ENCODE measurements at regions not wholly inside any gene's neighbourhood (a gene's known extent, or its start where the extent isn't known, plus 50 kb on each side); places are given as distances from the start of the nearest gene placed in this dataset.

DNA sequence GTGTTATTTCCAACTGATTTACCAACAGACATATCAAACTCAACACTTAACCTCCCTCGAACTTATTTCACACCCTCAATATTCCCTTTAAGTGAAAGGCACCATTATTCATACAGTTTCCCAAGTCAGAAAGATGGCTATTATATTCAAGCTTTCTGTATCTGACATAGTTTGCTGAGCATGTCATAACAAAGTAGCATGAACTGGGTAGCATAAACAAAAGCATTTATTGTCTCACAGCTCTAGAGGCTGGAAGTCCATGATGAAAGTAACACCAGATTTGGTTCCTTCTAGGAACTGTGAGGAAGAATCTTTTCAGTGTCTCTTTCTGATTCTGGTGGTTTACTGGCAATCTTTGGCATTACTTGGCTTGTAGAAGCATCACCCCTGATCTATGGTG is 1388.6 kb downstream of the TECRL start:
- DNase-seq: no peak

DNA sequence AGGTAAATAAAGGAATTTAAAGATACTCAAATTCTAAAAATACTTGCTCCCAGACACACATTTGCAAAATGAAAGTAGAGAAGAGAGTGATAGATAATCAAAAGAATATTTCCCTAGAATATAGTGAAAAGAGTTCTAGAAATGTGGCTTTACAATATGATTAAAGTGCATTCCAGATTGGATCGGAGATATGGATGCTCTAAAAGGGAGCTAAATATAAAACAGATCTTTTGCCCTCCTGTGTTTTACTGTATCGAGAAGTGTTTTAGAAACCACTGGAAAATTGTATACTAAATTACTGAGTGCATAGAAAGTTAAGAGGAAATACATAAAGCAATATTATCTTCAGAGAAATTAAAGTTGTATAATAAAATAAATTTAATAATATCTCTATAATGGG is 1392.0 kb downstream of the TECRL start:
- no peak for DNase-seq

DNA sequence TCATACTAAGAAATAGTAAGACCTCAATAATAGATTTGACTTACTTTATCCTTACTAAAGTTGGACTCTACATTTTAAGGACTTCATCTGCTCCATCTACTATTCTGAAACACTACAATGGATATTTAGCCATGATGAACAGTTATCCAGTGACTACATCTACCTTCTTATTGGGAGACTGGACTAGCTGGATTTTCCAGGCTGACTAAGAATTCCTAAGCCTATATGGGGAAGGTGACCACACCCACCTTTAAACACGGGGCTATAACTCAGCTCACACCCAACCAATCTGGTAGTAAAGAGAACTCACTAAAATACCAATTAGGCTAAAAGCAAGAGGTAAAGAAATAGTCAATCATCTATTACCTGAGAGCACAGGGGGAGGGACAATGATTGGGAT is 1438.4 kb downstream of the TECRL start:
- DNase-seq: no peak

DNA sequence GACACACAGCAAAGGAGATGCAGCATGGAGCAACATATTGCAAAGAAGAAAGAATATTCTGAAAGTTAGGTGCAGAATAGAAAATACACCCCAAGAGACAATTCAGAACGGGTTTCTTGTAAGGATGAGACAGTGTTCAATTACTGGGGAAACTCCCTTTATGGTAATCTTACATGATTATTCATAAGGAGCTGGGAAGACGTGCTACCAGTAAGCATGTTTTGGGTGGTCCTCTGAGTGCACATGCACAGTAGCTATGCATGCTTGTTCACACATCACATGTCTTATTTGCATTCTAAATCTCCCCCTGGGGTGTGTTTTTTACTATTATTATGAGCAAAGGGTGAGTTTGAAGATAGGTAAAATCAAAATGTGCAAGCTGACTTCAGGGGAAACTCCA is 1448.8 kb downstream of the TECRL start:
- DNase-seq: no peak

DNA sequence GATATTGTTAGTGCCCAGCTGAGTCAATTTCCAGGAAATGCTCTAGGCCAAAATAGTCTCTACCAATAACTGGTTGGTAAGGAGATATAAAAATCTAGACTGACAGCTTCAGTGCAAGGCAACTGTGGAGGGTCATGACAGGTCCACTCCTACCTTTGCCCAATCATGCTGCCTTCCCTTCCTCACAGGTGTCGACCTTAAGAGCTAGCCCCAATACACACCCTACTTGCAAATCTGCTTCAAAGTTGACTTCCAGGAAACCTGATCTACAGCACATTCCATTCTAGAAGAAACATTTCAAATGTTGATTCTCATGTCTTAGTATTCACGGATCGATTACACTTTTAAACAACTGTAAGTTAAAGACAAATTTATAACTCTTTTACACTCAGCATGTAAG is 1455.5 kb downstream of the TECRL start:
- no peak for DNase-seq

DNA sequence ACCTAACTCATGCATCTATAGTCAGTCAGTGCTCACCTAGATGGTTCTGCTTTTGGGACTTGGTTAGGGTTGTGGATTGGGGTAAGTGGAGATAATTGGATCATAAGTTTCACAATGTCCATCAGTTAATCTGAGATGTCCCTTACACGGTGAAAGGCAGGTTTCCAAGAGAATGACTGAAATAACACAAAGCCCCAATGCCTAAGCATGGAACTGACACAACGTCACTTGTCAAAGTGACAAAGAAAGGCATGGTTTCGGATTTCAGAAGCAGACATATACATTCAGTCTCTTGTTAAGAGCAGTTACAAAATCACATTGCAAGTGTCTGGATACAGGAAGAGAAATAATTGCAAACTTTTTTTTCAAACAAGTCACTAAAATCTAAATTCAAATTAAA is 1456.9 kb downstream of the TECRL start:
- DNase-seq: no peak

DNA sequence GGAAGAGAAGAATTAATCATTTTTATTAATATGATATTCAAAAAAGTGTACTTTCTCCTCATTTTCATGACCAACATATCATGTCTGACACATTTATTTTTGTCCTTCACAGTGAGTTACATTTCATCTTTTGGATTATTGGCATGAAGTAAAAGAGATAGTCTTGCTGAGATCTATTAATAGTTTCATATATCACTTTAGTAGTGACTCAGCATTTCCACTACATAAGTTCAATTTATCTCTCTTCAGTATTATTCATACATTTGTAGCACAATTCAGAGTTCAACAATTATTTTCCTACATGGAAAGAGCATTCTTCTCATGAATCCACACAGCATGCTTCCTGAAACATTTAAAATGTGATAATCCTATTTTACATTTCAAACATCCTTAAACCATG is 1461.1 kb downstream of the TECRL start:
- no peak for DNase-seq

DNA sequence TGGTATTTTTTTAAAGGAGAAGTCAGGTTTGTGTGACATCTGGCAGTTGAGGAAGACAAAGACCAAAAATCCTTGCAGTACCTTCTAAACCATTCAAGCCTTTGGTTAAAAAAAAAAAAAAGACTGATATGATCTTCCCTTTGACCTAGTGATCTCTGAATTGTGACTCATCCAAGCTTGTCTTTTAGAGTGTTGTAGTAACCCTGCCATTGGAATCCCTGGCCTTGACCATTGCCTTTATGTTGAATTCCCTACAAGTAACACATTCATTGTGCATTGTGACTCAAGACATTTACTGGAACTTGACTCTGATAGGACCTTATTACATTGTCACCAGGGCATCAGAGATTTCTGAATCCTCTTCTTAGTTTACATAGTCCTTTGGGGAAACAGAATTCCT is 1469.0 kb downstream of the TECRL start:
- no peak for DNase-seq

DNA sequence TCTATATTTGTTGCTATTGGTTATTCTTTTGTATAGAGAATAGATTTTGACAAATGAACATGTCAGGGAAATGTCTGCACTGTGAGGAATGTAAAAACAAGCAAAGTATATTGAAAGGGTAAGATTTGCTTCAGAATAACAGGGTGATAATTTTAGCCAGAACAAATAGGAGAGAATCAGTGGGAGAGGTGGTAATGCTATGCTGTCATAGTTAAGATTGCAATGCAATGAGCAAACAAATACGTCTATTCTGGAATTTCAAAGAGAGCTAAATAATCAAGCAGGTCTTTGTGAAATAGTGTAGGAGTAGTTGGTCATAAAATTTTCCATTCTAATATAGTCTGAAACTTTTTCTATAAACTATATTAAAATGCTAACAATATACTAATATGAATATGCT is 1478.4 kb downstream of the TECRL start:
- no peak for DNase-seq

DNA sequence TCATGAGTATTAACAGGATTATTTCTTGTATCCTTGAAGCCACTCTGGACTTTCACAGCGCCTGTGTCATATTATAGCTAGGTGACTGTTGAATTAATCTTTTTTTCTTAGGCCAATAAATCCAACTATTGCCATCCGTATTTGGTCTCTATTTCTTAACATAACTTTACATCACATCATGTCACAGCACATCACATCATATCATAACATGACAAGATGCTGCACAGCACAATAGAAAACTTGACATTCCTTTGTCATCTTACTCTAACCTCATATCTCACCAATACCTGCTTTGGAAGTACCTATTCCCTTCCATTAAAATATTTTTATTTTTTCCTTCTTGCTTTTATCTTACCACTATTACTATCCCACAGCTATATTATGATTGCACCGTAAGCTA is 1480.8 kb downstream of the TECRL start:
- DNase-seq: no peak

DNA sequence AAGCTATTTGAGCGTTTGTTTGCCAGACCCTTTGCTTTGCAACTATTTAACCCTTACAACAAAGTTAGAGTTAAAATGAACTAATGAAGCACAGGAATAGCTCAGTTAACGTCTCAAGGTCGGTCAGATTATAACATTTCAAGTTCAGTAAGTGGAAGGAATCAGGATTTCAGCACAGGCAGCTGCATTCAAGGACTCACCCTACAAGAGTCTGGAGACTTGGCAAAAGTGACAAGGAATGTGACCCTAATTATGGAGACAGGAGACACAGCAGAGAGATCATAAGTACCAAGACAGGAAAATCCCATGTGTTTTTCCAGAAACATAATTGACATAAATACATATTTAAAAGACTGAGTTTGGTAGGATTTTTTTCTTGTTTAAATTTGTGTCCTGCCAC is 1481.7 kb downstream of the TECRL start:
- no peak for DNase-seq

DNA sequence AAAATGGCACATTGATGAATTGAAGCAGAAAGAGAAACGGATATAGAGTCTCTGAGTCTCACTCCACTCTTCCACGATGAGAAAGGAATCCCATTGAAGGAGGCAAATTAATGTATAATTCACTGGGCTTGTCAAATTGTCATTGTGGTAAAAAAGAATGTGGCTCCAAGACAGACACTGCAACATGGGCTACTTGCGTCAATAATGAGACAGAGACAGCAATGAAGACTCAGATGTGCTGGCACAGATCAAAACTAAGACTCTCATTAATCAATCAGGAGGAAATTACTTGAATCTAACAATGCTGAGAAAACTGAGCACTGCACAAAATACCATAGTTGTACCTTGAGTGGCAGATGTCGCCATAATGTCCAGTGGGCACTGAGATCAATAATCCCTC is 1485.5 kb downstream of the TECRL start:
- DNase-seq: no peak

DNA sequence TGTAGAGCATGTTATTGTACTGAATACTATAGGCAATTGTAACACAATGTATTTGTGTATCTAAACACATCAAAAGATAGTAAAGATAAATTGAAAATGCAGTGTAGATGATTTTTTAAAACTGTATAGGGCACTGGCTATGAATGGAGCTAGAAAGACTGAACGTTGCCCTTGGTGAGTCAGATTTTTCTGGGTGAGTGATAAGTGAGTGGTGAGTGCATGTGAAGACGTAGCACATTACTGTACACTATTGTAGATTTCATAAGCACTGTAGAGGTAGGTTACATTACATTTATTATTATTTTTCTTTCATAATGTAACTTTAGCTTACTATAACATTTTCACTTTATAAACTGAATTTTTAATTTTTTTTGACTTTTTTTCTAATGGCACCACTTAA is 1491.6 kb downstream of the TECRL start:
- DNase-seq: no peak

DNA sequence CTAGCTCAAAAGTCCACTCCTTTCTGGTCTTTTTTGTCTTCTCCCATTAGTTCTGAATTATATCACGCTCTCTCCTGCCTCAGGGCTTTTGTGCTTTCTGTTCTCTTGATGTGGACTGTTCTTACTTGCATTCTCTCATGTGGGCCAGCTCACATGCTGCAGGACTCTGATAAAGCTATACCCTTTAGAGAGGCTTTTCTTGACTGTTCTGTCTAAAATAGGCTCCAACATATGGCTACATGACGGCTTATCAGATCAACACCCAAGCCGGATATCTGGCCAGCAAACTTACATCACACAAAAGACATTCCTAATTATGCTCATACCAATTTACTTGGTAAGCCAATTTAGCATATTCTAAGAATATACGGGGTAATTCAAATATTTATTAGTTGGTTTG is 1494.5 kb downstream of the TECRL start:
- no peak for DNase-seq

DNA sequence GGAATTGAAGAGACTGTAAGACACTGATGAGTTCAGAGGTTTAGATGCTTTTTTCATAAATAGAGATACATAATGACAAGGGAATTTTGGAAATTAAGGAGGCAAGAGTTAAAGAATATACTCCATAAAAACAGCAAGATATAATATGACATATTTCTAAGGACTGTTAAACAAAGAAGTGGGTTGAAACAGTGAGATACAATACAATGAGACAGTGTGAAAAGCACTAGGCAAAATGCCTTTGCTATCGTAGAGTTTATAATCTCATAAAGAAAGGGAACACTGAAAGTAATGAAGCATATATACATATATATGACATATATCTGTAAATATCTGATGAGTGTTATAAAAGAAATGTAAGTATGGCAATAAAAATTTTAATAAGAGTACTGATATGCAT is 1496.2 kb downstream of the TECRL start:
- no peak for DNase-seq

DNA sequence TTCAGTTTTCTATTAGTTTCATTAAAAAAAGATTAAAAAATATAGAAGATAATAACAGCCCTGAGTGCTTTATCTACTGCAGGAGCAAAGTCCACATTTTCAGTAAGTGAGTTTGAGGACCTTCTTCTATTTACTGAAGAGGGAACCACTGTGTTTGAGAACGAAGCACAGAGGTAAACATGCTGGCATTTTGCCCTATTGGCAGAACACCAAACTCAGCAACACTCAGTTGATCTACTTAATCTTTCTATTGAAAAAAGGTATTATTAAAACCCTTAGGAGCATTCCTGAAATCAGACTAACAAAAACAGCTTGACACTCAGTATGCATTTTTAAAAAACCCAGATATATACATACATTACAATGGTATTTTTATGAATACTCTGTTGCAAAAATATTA is 1496.7 kb downstream of the TECRL start:
- DNase-seq: peak; percentile 56

DNA sequence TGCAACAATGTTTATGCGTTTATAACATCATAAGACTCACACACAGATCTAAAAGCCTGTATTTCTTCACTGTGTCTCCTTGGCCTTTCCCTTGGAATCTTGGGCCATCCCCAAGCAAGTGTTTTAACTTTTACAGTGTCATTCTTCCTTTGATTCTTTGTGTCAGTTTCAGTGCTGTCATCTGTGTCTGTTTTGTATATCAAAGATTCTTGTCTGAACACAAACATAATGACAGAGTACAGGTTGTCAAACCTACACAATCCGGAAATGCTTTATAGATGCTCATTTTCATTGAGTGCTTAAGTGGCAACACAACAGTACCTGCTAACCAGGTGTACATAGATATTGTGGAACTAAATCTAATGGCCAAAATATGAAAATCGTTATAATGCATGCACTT is 1500.0 kb downstream of the TECRL start:
- no peak for DNase-seq

DNA sequence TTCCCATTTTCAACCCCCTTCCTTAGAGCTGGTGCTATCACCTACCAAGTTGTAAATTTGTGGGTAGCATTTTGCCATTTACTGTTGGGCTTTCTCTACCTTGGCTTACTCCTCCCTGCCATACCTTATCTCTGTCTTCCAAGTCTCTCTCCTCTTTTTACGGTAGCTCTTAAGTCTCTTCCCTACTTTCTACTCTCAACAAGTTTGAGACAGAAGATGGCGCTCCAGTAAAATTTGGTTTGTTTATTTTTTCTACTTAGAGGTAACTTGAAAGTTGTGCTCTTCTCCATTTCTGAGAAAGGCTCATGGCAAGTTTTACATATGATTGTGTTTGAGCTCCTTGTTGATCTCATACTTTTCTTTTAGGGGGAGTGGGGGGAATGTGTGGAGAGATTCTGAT is 1508.1 kb downstream of the TECRL start:
- no peak for DNase-seq

DNA sequence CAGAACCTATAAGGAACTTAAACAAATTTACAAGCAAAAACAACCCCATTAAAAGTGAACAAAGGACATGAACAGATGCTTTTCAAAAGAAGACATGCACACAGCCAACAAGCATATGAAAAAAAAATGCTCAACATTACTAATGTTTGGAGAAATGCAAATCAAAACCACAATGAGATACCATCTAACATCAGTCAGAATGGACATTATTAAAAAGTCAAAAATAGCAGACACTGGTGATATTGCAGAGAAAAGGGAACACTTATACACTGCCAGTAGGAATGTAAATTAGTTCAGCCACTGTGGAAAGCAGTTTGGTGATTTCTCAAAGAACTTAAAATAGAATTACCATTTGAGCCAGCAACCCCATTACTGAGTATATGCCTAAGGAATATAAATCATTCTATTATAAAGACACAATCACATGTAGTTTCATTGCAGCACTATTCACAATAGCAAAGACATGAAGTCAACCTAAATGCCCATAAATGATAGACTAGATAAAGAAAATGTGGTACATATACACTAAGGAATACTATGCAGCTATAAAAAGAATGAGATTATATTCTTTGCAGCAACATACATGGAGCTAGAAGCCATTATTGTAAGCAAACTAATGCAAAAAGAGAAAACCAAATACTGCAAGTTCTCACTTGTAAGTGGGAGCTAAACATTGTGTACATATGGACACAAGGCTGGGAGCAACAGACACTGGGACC is 1509.4 kb downstream of the TECRL start:
- DNase-seq: no peak

DNA sequence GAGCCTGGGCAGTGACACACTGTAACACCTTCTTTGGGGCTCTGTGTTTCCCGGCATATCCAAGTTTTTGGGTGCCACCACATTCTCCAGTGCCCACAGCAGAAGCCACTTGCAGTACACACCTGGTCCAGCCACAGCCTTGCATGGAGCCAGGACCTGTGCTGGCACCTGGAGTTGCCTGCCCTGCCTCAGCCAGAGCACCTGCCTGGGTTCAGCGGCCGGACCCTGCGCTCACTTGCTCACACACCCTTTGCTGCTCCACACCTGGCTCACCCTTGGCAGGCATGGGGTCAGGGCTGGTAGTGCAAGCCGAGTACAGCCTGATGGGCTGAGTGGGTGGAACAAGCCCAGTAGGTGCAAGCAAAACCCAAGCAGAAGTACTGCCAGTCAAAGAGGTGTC is 1511.1 kb downstream of the TECRL start:
- no peak for DNase-seq

DNA sequence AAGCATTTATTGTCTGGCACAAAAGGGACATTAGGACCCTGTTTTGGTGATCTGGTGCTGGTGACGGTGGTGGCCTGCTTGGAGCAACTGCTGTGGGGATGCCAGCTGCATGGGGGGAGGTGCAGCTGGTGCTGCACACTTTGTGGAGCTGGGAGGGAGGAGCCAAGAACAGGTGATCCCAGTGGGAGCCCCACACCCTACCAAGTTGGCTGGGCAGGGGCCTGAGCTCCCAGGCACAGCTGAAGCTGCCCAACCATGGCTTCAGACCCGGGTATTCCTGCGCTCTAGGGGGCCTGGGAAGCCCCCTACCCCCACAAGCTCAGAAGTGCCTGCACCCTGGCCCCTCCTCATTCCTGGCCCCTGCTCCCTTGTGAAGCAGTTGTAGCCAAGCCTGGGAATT is 1512.5 kb downstream of the TECRL start:
- DNase-seq: no peak

DNA sequence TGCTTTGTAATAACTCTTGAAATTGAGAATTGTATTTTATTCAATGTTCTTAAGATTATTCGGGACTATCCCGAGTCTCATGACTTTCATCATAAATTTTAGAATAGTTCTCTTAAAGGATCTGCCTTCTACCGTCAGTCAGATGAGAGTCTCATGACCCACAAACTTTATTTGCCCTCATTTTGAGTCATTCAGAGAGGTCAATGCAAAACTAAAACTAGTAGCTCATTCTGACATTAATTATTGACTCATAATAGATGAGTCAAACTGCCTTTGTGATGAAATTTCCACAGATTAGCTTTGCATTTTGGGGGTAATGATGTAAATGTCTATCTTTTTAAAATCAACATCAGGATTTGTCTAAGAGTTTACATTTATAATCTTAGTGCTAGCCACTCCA is 1527.3 kb downstream of the TECRL start:
- DNase-seq: no peak

DNA sequence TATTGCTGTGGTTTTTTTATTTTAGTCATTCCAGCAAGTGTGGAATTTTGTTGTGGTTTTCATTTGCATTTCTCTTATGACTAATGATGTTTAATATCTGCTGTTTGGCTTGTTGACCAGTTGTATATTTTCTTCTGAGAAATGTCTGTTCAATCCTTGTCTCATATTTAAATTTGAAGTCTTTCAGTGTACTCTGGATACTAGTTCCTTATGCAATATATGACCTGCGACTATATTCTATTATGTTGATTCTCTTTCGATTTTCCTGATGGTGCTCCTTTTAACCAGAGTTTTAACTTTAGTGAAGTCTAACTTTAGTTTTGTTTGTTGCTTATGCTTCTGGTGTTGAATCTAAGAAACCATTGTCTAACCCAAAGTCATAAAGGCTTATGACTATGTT is 1528.0 kb downstream of the TECRL start:
- no peak for DNase-seq

DNA sequence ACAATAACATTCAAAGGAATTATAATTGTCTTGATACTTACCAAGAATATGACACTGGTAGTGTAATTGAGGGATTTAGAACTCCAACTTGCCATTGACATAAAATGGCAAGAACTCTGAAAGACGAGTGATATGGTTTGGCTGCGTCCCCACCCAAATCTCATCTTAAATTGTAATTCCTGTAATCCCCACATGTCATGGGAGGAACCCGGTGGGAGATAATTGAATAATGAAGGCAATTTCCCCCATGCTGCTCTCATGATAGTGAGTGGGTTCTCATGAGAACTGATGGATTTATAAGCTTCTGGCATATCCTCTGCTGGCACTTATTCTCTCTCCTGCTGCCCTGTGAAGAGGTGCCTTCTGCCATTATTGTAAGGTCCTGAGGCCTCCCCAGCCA is 1536.4 kb downstream of the TECRL start:
- no peak for DNase-seq

DNA sequence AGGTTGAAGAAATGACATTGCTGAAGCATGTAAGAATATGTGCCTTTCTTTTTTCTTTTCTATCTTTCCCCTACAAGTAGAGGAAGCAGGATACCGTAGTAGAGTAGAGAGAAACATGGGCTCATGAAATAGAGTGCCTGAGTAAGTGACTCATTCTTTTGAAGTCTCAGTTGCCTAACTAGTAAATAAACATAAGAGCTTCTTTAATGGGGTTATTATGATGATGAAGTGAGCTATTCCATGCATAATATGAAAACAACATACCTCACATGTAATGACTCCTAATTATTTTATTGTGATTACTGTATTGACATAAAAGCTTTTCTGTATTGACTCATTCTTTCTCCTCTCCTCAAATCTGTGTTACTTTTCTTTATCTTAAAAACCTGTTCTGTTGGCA is 1538.2 kb downstream of the TECRL start:
- DNase-seq: peak; percentile 62

DNA sequence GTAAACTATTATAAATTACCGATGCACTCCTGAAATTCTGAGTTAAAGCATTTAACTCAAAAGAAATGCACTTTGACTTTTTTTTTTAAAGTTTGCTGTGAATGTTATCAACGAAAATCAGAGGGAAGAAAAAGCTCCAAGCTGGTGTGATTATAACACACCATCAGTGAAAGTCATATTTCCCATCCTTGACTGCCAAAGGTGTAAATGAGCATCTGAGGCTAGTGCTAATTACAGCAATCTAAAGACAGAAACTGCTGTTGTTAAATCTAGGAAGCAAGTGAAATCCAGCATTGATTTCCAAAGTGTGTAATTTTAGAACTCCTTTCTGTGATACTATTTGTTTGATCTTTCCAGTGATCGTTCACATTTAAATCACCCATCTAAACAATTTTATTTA is 1538.8 kb downstream of the TECRL start:
- DNase-seq: no peak

All from NCI-H1105 treated with DMSO at 0.1 percent for 48 hours (cell line).